Epithelial cell of esophagus (primary cell): ENCODE measurements at regions not wholly inside any gene's neighbourhood (a gene's known extent, or its start where the extent isn't known, plus 50 kb on each side); places are given as distances from the start of the nearest gene placed in this dataset.

Experiments used
- DNase-seq: peaks from one replicate; pipeline ENCODE4 v3.0.0; 2010; ENCODE audit warnings: low read depth
- H3K4me3 ChIP-seq: 2 replicates; pipeline ENCODE4 v1.5.1; 2011; ENCODE audit warnings: mild to moderate bottlenecking, low read length, control low read depth
- CTCF ChIP-seq: IDR thresholded peaks from 2 replicates; pipeline ENCODE4 v1.5.1; 2011; ENCODE audit warnings: low read depth, mild to moderate bottlenecking, low read length, control low read depth, inconsistent platforms; ENCODE audit not compliant: insufficient read depth; ENCODE audit errors: missing control alignments

GRCh38 chr11:32018672-32019071 is 72.2 kb upstream of the RCN1 start:
- no peak for DNase-seq
- no peak overlapping the region for H3K4me3 ChIP-seq
- no peak for TF ChIP-seq CTCF

GRCh38 chr11:32016111-32016510 is 74.8 kb upstream of the RCN1 start:
- DNase-seq = no peak
- TF ChIP-seq CTCF = no peak
- H3K4me3 ChIP-seq = no peak overlapping the region

GRCh38 chr11:32015427-32015826 is 75.4 kb upstream of the RCN1 start:
- TF ChIP-seq CTCF = no peak
- H3K4me3 ChIP-seq = no peak overlapping the region
- DNase-seq = no peak

- no peak overlapping the region for H3K4me3 ChIP-seq
- no peak for TF ChIP-seq CTCF
- DNase-seq = no peak
These were observed 77.3 kb upstream of the RCN1 start for GRCh38 chr11:32013603-32014002.

- H3K4me3 ChIP-seq = no peak overlapping the region
- DNase-seq = no peak
- no peak for TF ChIP-seq CTCF
These were observed 78.8 kb upstream of the RCN1 start for GRCh38 chr11:32012049-32012448.

GRCh38 chr11:32008880-32009551 is 81.9 kb upstream of the RCN1 start:
- no peak overlapping the region for H3K4me3 ChIP-seq
- no peak for TF ChIP-seq CTCF
- DNase-seq = no peak

- H3K4me3 ChIP-seq = no peak overlapping the region
- DNase-seq = peak; percentile 55
- TF ChIP-seq CTCF = peak; percentile 79
These were observed 84.0 kb upstream of the RCN1 start for GRCh38 chr11:32006799-32007388.
